GM19468 (cell line): ENCODE measurements at regions not wholly inside any gene's neighbourhood (a gene's known extent, or its start where the extent isn't known, plus 50 kb on each side); places are given as distances from the start of the nearest gene placed in this dataset.
"Not testable (repeated sequence)": the region's sequence is repeated elsewhere in the genome, so short reads cannot be mapped to it uniquely, and the experiment has no call there.

Source experiments
- ATAC-seq: cut with Tn5 transposase; IDR thresholded peaks from one replicate; pipeline ENCODE4 v1.9.1; 2021; ENCODE audit warnings: mild to moderate bottlenecking, moderate library complexity, moderate number of reproducible peaks; ENCODE audit not compliant: unreplicated experiment; ENCODE audit errors: extremely low read depth

DNA sequence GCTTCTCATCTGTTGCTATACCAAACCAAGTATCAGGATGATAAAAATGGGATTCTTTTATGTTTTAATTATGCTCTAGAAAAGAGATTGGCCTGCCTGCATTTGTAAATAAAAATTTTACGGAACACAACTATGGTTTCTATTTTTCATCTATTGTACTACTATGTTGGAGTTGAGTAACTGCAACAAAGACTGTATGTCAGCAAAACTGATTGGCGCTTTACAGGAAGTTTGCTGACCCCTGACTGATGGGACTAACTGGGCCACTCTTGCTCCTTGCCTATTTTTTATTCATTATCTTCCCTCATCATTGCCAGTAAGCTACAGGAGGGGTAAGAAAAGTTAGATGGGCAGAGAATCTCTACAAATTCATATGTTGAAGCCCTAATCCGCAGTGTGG, 242.3 kb downstream of the FSIP2 start:
- ATAC-seq, result no peak

DNA sequence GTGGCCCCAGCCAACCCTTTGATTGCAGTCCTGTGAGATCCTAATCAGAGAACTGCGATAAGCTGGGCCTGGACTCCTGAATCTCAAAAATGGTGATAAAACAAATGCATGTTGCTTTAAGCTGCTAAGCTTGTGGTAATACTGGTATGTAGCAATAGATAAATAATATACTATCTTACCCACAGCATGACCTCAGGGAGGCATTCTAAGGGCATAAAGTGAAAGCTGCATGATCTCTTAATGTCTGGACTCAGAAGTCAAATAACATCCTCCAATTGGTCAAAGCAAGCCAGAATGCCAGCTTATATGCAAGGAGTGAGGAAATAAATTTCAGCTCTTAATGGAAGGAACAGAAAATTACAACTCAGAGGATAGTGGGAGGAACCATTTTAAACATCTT, 246.1 kb downstream of the FSIP2 start:
- no peak for ATAC-seq

DNA sequence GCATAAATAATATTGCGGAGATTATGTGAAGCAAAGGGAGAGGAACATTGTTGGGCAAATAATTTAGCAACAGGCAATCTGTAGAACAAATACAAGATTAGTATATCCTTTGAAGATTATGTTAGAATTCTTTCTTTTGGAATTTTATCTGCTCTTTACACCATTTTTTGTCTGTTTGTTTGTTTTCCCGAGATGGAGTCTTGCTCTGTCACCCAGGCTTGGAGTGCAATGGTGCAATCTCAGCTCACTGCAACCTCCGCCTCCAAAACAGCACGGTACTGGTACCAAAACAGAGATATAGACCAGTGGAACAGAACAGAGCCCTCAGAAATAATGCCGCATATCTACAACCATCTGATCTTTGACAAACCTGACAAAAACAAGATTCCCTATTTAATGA, 250.3 kb downstream of the FSIP2 start:
- ATAC-seq, result not testable (repeated sequence)

DNA sequence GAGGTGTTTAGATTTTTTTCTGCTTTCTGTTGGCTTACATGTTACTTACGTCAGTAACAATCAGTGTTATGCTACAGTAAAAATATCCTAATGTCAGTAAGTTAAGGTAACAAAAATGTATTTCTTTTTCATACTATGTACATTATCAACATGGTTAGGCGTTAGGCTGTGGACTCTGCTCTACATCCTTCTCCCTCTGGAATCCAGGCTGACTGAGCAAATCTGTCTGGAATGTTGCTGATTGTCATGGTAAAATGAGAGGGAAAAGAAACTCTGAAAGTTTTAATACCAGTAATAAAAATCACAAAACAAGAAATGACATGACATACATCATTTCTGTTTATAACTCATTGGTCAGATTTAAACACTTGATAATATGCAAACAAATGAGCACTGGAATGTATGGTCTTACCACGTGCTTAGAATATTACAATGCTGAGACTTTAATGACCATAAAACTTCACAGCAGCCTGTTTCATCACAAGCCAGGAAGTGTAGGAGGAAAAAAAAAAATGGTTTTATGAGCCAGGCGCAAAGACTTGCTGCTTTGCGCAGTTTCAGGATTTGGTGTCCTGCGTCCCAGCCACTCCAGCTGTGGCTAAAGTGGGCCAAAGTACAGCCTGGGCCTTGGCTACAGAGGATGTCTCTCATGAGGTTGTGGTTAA, 252.4 kb downstream of the FSIP2 start:
- no peak for ATAC-seq

DNA sequence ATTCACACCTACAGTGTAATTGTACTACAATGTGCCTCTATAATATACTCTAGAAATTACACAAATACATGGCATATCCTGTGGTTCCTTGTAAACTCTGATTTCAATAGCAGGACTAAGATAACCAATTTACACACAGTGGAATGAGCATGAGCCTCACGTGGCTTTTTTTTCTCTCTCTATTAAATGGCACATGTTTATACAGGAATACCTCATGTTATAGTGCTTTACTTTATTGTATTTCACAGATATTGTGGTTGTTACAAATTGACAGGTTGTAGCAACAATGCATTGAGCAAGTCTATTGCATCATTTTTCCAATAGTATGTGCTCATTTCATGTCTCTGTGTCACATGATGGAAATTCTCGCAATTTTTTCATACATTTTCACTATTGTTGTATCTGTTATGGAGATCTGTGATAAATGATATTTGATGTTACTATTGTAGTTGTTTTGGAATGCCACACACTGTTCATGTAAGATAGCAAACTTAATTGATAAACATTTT, 260.0 kb downstream of the FSIP2 start:
- no peak for ATAC-seq

DNA sequence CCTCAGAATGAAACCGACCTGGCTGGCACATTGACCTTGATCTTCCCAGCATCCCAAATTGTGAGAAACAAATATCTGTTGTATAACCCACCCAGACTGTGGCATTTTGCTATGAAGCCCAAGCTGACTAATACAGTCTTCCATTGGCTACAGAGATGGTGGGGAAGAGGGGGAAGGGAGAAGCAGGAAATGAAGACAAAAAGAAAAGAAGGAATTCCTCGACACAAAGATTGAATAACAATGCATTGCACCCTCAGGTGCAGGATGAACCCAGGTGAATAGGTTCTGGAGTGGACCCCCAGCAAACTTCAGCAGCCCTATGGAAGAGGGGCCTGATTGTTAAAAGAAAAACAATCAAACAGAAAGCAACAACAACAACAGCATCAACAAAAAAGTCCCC, 270.7 kb downstream of the FSIP2 start:
- ATAC-seq, result no peak

DNA sequence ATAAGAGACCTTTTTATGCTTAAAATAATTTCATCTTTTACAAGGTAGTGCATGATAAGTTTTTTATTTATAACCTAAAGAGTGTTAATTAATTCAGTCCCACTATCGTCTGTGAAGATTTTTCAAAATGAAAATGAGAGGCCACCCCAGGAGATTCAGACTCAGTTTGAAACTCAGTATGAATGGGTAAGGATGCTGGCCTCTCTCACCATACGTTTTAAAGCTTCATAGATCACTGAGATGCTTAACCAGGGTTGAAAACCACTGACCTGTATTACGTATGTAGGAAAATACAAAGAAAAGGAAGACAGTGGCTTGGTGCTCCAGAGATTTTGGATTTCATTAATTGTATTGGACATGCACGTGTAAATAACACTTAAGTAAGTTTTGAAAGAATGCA, 278.7 kb downstream of the FSIP2 start:
- no peak for ATAC-seq

DNA sequence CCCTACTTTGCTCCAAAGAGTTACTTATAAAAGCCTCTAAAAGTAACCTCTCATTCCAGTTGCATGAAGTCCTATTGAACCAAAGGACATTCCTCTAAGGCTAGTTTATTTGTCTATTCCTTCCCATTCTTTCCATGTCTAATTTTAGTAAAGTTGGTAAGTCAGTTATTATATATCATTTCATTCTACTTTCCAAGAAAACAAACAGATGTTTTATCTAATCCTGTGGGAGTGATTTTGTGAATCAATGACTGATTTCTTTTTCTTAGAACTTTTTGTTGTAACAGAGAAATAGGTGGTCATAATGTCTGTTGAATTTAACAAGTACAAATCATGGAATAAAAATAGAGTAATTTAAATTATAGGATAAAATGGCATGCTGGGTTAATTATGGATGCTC, 286.3 kb downstream of the FSIP2 start:
- no peak for ATAC-seq

DNA sequence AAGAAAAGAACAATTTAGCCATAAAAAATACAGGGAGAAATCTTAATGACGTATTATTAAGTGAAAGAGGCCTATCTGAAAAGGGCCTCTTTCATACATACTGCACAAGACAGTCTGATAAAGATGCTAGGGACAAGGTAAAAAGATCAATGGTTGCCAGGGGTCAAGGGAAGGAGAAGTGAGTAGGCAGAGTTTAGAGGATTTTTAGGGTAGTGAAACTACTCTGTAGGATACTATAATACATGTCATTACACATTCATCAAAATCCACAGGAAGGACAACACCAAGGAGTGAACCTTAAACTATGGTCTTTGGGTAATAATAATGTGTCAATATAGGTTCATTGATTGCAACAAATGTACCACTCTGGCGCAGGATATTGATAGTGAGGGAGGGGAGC, 289.3 kb downstream of the FSIP2 start:
- ATAC-seq, result no peak

DNA sequence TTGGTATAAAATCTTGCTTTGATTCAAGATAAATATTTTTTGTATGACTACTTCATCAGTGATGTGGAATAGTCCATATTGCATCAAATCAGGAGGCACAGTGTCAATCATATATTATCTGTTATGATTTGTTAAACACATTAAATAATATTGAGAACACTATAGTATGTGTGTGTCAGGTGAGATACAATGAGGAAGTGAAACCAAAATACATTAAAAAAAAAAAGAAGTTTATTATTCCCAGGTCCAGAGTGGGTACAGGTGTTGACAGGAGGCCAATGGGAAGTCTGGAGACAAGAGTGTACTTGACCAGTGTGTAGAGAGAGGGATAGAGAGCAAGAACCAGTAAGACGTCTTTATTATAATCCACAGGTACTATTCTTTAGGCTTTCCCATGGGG, 292.6 kb downstream of the FSIP2 start:
- ATAC-seq, result no peak

DNA sequence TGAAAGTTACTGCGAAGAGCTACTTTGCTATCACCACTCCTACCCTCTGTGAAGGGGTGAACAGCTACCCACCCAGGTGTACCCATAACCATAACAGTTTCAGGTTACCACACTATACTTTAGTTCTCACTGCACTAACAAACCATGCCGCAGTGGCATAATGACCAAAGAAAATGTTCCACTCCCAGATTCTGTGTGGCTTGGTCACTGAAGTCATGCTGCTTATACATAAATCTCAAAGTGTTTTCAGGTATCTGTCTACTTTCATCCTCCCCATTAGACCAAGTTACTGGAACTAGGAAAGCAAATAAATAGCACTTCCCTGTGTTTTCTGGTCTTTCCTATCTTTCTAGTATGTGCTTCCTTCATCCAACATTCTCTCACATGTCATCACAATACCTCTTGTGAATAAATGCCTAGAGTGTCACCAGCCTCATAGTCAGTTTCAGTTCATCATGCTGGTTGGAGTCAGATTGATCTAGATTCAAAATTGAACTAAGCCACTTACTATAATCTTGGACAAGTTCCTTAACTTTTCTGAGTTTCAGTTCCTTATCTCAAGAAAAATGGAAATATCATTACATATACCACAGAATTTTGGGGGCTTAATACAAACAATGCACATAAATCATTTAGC, 293.6 kb downstream of the FSIP2 start:
- ATAC-seq, result no peak

DNA sequence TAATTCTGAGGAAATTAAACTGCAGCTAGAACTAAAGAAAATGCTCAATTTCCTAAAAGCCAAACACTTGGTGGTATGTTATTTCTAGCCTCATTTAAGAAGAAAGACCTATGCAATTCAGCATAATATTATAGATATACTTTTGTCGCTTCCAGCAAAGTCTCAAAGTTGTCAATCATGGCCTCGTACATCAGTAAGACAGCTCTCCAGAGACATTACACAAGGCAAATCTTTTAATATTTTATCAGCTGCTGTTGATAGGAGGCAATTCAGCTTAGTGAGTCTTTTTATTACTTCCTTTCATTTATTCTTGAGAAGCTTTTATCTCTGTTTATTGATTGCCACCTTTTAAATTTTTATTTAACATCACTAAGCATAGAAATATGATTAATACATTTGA, 294.3 kb downstream of the FSIP2 start:
- no peak for ATAC-seq

DNA sequence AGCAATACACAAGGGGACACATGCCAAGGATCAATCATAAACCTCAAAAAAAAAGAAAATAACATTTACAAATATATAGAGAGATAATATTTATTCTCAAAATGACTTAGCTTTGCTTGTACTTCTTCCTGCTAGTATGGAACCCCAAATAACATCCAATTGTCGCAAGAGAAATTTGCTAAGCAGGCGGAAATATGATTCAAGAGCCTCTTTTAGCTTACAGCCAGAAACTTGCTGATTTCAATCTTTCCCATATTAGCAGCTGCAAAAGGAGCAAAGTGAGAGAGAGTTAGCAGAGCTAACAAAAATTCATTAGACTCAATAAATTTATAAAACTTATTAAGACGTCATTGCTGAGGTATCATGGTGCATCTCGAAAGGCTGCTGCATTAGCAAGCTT, 294.9 kb downstream of the FSIP2 start:
- ATAC-seq, result no peak

DNA sequence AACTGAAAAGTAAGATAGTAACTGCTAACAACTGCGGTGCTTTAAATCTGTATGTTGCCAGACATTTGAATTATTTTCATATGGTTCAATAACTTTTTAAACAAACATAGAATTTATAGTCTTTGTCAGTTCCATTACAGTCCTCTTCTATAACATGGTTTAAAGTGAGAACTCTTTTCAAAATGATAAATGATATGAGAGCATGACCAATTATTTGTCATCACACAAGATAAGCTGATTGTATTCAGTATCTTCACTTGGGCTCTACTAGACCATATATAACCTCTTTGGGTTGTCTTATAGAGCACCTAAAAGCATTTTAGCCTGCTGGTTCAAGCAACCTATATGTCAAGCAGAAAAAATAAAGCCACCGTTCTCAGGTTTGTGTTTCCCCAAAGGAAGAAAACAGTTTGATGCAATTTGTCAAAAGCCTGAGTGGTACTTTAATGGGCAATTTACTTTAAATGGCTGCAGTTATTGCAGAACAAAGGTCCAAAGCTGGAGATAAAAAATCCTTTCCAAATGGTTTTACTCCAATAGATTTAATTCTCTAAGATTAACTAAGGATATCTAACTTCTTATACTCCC, 298.4 kb downstream of the FSIP2 start:
- no peak for ATAC-seq

DNA sequence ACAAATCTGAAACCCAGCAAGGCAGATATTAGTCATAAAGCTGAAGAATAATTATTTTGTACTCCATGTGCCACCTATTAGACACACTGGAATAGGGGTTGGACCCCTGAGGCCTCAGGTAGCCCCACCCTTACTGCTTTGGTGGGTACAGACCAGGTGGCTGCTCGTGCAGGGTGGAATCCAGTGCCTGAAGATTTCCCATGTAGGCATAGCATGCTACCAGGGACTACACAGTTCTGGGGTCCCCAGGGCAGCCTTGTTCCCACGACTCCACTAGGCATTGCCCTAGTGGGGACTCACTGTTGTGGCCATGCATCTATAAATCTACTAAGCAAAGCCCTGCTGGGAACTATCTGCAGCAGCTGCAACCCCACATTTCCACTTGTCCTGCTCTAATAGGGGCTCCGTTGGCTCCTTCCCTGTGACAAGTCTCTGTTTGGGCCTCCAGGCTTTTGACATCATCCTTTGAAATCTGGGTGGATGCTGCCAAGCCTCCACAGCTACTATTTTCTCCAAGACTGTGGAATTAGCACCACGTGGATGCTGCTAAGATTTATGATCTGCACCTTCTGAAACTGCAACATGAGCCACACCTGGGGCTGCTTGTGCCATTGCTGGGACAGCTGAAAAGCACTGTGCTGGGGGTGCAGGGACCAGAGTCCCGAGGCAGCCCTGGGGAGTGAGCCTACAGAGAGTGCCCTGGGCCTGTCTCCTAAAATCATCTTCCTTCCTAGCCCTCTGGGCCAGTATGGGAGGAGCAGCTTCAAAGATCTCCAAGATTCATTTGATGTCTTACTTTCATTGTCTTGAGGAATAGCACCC, 303.8 kb downstream of the FSIP2 start:
- no peak for ATAC-seq

DNA sequence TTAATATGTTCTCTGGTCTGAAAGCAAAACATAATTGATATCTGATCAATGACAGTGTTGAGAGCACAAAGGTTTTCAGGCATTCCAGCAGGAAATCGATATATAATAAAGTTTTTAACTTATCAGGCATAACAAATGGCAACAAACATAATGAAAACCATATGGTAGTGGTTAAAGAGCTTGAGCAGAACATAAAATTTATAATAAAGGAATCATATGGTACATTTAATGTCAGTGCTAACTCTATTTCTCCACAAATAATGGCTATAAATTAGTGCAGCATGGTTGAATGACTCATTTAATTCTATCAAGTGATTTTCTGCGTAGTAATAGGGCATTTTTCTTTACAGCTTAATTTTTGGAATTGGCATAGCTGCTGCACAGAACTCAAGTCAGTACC, 306.2 kb downstream of the FSIP2 start:
- no peak for ATAC-seq

DNA sequence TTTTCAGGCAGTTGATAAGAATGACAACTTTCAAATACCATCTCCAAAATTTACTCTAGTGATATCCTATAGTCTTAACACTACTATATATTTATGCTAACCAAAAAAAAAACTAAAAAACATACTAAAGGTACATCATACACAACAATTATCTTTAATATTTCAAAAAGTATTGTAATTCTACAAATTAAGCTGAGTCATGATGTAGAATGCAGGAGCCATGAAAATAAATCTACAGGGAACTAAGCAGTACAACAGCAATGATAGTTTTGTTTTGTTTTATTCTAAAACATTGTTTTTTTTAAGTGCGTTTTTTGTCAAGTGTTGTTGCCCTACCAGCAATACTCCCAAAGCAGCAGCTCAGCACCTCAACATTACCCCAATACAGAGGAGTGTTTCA, 314.3 kb downstream of the FSIP2 start:
- ATAC-seq, result no peak

DNA sequence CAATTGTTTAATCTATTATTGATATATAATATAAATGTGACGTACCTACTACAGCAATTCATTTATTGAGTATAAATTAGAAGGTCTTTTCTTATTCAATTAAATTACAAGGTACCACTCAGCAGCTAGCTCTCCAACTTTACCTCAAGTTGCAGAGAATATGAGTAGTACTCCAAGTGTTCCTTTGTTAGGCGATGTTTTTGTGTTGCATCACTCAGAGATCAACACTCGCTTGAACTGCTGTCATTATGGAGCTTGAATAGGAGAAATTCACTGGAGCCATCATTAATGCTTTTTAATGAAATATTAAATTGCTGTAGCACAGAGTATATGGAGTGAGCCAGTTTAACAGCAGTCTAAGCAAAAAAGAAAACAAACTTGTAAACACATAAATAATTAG, 320.0 kb downstream of the FSIP2 start:
- no peak for ATAC-seq

DNA sequence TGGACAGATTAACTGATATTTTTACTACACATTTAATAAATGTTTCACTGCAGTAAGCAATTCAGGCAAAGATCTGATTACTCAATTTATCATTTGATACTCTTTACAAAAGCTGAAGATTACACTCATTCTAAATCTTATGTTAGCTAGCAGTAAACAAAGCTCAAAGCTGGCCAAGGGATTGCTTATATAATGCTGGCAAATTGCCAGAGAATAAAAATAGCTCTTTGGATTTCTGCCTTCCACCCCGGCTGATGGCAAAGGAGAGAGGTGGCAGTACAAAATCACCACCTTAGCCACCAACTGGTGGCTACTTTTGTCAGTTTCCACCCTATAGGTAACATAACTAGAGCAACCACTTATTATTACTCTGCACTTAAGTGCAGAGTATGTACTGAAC, 320.5 kb downstream of the FSIP2 start:
- no peak for ATAC-seq

DNA sequence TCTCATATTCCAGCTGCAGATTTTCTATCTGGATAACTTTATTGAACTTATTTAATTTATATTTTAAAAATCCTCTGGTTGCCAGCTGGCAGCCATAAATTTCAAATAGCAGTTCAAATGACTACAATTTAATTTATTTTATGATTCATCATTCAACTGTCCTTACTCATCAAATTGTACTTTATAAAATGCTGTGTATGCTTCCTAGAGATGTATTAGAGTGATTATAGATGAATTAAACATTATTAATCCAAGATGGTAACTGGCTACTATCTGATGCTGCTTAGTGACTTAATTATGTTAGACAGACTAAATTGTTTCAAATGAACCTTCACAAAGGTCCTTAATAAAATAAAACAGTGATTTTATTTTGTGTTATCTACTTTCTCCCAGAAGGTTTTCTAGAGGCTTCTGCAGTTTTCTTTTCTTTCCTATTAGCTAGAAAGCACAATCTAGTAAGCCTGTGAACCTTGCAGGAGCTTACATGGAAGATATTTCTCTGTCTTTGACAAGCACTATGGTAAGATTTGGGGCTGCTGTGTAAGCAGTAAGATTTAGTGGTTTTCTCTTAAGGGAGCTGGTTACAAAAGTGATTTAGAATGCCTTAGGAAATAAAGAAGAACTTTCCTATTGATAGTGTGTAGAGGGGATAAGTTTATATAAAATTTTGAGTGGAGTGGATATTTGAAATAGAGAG, 322.3 kb downstream of the FSIP2 start:
- no peak for ATAC-seq
